GM12878 (cell line): ENCODE measurements at regions not wholly inside any gene's neighbourhood (a gene's known extent, or its start where the extent isn't known, plus 50 kb on each side); places are given as distances from the start of the nearest gene placed in this dataset.

ENCODE experiments used
- ATAC-seq: fragments of 200-7000 bp; cut with Tn5 transposase; 3 replicates; pipeline ENCODE4 v1.9.1; 2020; ENCODE audit warnings: mild to moderate bottlenecking, moderate library complexity
- BruUV-seq: library from RNA; stranded (reverse); fragments of 400-500 nt; replicated peaks from 2 replicates; lab custom pipeline; 2021; lab: Mats Ljungman, UMichigan
- CTCF ChIA-PET: fragments of 300-600 bp; sonication (Branson Sonifier 250); formaldehyde crosslinking; extraction: SDS; loops from one replicate; lab custom pipeline; 2021; ENCODE audit warnings: inconsistent platforms; lab: Yijun Ruan, JAX
- POLR2A ChIA-PET: fragments of 350-600 bp; formaldehyde crosslinking; extraction: SDS; loops from one replicate; lab custom pipeline; 2021; ENCODE audit warnings: inconsistent platforms; lab: Charles Lee
- RAD21 ChIA-PET: fragments of 300-600 bp; sonication (Branson Sonifier 250); formaldehyde crosslinking; loops from one replicate; lab custom pipeline; 2023; ENCODE audit warnings: antibody characterized with exemption; ENCODE audit not compliant: unreplicated experiment; lab: Charles Lee
- SMC1A ChIA-PET: fragments of 300-600 bp; sonication (Branson Sonifier 250); formaldehyde crosslinking; loops from one replicate; lab custom pipeline; 2023; ENCODE audit not compliant: unreplicated experiment, uncharacterized antibody; lab: Charles Lee
- DNase-seq: peaks from one replicate; pipeline ENCODE4 v3.0.0-alpha.2; 2011; ENCODE audit warnings: low read depth, low spot score
- FAIRE-seq: peaks from 3 replicates; lab custom pipeline; 2011; peaks lifted over from hg19 to GRCh38; lab: Jason Lieb, UNC
- H2AFZ ChIP-seq: 2 replicates; pipeline ENCODE4 v1.6.0; 2011; ENCODE audit warnings: low read depth, low read length, control low read depth; ENCODE audit not compliant: control insufficient read depth
- H3K27ac ChIP-seq: 2 replicates; pipeline ENCODE4 v1.5.1; 2011; ENCODE audit warnings: control low read depth; ENCODE audit not compliant: control insufficient read depth, insufficient read depth
- H3K27me3 ChIP-seq, 2 experiments: replicated peaks in 1 of 2; 2 replicates each; pipeline versions ENCODE4 v1.6.0 to v1.6.1; 2011; ENCODE audit warnings: low read length in 1 of 2; ENCODE audit not compliant: control insufficient read depth in 2 of 2, insufficient read depth in 2 of 2
- H3K36me3 ChIP-seq, 2 experiments: 2 replicates each; pipeline ENCODE4 v1.5.1; 2011; ENCODE audit warnings: low read length in 1 of 2; ENCODE audit not compliant: control insufficient read depth in 2 of 2, insufficient read depth in 2 of 2
- H3K4me1 ChIP-seq: 2 replicates; pipeline ENCODE4 v1.6.1; 2011; ENCODE audit warnings: mild to moderate bottlenecking, low read length, moderate library complexity, mixed read lengths; ENCODE audit not compliant: control insufficient read depth, insufficient read depth
- H3K4me2 ChIP-seq: 2 replicates; pipeline ENCODE4 v1.6.0; 2011; ENCODE audit warnings: control low read depth; ENCODE audit not compliant: control insufficient read depth, insufficient read depth
- H3K4me3 ChIP-seq: fragments of 200-600 bp; sonication (generic); 2 replicates; pipeline ENCODE4 v1.5.1; 2016
- H3K79me2 ChIP-seq: 2 replicates; pipeline ENCODE4 v1.6.0; 2011; ENCODE audit warnings: low read length; ENCODE audit not compliant: control insufficient read depth, insufficient read depth
- H3K9ac ChIP-seq: 2 replicates; pipeline ENCODE4 v1.8.0; 2011; ENCODE audit warnings: low read length, control low read depth, mixed read lengths; ENCODE audit not compliant: control insufficient read depth, insufficient read depth
- H3K9me3 ChIP-seq: replicated peaks from 3 replicates; pipeline ENCODE4 v1.5.1; 2011; ENCODE audit warnings: mild to moderate bottlenecking, low read length; ENCODE audit not compliant: control insufficient read depth, insufficient read depth
- H4K20me1 ChIP-seq: 2 replicates; pipeline ENCODE4 v1.6.0; 2011; ENCODE audit not compliant: control insufficient read depth, insufficient read depth
- MEF2A ChIP-seq: IDR thresholded peaks from 2 replicates; pipeline ENCODE4 v1.6.1; 2011; ENCODE audit warnings: low read depth, mild to moderate bottlenecking, low read length, moderate library complexity; ENCODE audit not compliant: insufficient read depth
- MTA3 ChIP-seq: IDR thresholded peaks from 2 replicates; pipeline ENCODE4 v1.6.1; 2012; ENCODE audit warnings: low read length, inconsistent platforms, borderline replicate concordance
- PAX5 ChIP-seq: IDR thresholded peaks from 2 replicates; pipeline ENCODE4 v1.6.1; 2011; ENCODE audit warnings: low read depth, low read length, borderline replicate concordance
- RAD51 ChIP-seq: fragments of 450-650 bp; IDR thresholded peaks from 2 replicates; pipeline ENCODE4 v1.6.1; 2016; ENCODE audit warnings: moderate library complexity, mild to moderate bottlenecking, inconsistent platforms
- WGBS: methylation state at CpG from one replicate; pipeline ENCODE4 v1.1.6; 2016; ENCODE audit warnings: low lambda C conversion rate; ENCODE audit not compliant: insufficient replicate concordance, insufficient coverage; ENCODE audit errors: missing lambda C conversion rate; 5-methylcytosine and 5-hydroxymethylcytosine counted together
- in situ Hi-C: fragments of 300-500 bp; cut with MboI; formaldehyde crosslinking; loops from 9 replicates; pipeline ENCODE4 v1.14.3; 2018; ENCODE audit warnings: mixed read lengths
- intact Hi-C: fragments of 100-400 bp; cut with micrococcal nuclease; formaldehyde crosslinking; loops from one replicate; pipeline ENCODE4 v1.14.2; 2022; ENCODE audit not compliant: unreplicated experiment
- TF ChIP-seq, protein P1 (sequence below): IDR thresholded peaks from 2 replicates; pipeline ENCODE4 v1.6.1; 2012; ENCODE audit warnings: low read depth, low read length, improper control_type of control experiment
- TF ChIP-seq, protein P2 (sequence below): fragments of 450-650 bp; IDR thresholded peaks from 2 replicates; pipeline ENCODE4 v1.6.1; 2016; ENCODE audit warnings: mild to moderate bottlenecking
- TF ChIP-seq, protein P3 (sequence below): fragments of 450-650 bp; IDR thresholded peaks from 2 replicates; pipeline ENCODE4 v1.6.1; 2014; ENCODE audit warnings: mild to moderate bottlenecking
- TF ChIP-seq, protein P4 (sequence below): fragments of 450-650 bp; IDR thresholded peaks from 2 replicates; pipeline ENCODE4 v1.6.1; 2018; ENCODE audit warnings: borderline replicate concordance, mild to moderate bottlenecking; ENCODE audit not compliant: partially characterized antibody

DNA sequence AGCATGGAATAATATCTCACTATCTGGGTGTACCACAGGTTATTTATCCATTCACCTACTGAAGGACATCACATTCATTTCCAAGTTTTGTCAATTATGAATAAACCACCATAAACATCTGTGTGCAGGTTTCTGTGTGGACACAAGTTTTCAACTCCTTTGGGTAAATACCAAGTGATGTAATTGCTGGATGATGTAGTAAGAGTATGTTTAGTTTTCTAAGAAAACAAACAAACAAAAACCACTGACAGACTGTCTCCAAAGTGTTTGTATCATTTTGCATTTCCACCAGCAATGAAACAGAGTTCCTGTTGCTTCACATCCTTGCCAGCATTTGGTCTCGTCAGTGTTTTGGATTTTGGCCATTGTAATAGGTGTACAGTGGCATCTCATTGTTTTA, 435.7 kb upstream of the PROX1 start:
- in situ Hi-C loops (no loop called here), intact Hi-C loops (no loop called here)
- Histone ChIP-seq H3K36me3 (no peaks in the 10 kb centered on the region), H3K9ac (no peak overlapping the region), H2AFZ (no peak overlapping the region), H3K27me3 (no peaks in the 10 kb centered on the region), H4K20me1 (no peaks in the 10 kb centered on the region), H3K27ac (no peak overlapping the region), H3K4me3 (no peak overlapping the region), H3K4me1 (no peaks in the 10 kb centered on the region), H3K79me2 (no peaks in the 10 kb centered on the region), H3K9me3 (no peaks in the 10 kb centered on the region), H3K4me2 (no peak overlapping the region)
- ChIA-PET CTCF (no interaction called here), POLR2A (no interaction called here), SMC1A (no interaction called here), RAD21 (no interaction called here)
- DNase-seq (no peak), FAIRE-seq (no peak), ATAC-seq (no peak)
- 38% methylated on average over 1 of the region's 1 CpG for WGBS
- no TSS peak for BruUV-seq
- no peak for TF ChIP-seq MEF2A
- TF ChIP-seq, protein P1, sequence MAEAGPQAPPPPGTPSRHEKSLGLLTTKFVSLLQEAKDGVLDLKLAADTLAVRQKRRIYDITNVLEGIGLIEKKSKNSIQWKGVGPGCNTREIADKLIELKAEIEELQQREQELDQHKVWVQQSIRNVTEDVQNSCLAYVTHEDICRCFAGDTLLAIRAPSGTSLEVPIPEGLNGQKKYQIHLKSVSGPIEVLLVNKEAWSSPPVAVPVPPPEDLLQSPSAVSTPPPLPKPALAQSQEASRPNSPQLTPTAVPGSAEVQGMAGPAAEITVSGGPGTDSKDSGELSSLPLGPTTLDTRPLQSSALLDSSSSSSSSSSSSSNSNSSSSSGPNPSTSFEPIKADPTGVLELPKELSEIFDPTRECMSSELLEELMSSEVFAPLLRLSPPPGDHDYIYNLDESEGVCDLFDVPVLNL, result no peak
- TF ChIP-seq MTA3, result no peak
- TF ChIP-seq, protein P2, sequence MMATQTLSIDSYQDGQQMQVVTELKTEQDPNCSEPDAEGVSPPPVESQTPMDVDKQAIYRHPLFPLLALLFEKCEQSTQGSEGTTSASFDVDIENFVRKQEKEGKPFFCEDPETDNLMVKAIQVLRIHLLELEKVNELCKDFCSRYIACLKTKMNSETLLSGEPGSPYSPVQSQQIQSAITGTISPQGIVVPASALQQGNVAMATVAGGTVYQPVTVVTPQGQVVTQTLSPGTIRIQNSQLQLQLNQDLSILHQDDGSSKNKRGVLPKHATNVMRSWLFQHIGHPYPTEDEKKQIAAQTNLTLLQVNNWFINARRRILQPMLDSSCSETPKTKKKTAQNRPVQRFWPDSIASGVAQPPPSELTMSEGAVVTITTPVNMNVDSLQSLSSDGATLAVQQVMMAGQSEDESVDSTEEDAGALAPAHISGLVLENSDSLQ, result no peak
- TF ChIP-seq, protein P3, sequence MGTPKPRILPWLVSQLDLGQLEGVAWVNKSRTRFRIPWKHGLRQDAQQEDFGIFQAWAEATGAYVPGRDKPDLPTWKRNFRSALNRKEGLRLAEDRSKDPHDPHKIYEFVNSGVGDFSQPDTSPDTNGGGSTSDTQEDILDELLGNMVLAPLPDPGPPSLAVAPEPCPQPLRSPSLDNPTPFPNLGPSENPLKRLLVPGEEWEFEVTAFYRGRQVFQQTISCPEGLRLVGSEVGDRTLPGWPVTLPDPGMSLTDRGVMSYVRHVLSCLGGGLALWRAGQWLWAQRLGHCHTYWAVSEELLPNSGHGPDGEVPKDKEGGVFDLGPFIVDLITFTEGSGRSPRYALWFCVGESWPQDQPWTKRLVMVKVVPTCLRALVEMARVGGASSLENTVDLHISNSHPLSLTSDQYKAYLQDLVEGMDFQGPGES, result no peak
- TF ChIP-seq RAD51, result no peak
- no peak for TF ChIP-seq PAX5
- TF ChIP-seq, protein P4, sequence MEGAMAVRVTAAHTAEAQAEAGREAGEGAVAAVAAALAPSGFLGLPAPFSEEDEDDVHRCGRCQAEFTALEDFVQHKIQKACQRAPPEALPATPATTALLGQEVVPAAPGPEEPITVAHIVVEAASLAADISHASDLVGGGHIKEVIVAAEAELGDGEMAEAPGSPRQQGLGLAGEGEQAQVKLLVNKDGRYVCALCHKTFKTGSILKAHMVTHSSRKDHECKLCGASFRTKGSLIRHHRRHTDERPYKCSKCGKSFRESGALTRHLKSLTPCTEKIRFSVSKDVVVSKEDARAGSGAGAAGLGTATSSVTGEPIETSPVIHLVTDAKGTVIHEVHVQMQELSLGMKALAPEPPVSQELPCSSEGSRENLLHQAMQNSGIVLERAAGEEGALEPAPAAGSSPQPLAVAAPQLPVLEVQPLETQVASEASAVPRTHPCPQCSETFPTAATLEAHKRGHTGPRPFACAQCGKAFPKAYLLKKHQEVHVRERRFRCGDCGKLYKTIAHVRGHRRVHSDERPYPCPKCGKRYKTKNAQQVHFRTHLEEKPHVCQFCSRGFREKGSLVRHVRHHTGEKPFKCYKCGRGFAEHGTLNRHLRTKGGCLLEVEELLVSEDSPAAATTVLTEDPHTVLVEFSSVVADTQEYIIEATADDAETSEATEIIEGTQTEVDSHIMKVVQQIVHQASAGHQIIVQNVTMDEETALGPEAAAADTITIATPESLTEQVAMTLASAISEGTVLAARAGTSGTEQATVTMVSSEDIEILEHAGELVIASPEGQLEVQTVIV, result no peak
